GM21737 (cell line): ENCODE measurements at regions not wholly inside any gene's neighbourhood (a gene's known extent, or its start where the extent isn't known, plus 50 kb on each side); places are given as distances from the start of the nearest gene placed in this dataset.

Experiments used
- ATAC-seq: cut with Tn5 transposase; IDR thresholded peaks from one replicate; pipeline ENCODE4 v1.9.1; 2021; ENCODE audit warnings: mild to moderate bottlenecking, moderate library complexity; ENCODE audit not compliant: unreplicated experiment

DNA sequence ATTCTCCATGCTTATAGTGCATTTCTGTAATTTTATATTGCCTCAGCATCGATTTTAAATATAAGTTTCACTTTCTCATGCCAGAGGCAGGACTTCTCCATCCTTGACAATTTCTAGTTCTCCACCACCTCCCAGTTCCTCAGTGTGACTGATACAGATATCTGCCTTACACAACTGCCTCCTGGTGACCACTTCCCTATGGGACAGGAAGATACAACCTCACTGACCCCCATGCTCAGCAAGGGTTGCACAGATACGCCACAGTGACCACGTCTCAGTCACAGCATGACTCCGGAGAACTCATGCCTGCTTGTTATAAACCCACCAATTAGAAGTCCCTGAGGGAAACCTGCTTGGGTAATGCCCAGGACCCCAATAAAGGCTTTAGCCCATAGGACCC, 284.0 kb upstream of the MC4R start:
- no peak for ATAC-seq

GRCh38 chr18:60662491-60662890, 289.9 kb upstream of the MC4R start:
- no peak for ATAC-seq

- no peak for ATAC-seq
Observed at GRCh38 chr18:60663060-60663989, 290.8 kb upstream of the MC4R start.

GRCh38 chr18:60664736-60665135, 292.2 kb upstream of the MC4R start:
- no peak for ATAC-seq

GRCh38 chr18:60667016-60667415, 294.4 kb upstream of the MC4R start:
- no peak for ATAC-seq

- no peak for ATAC-seq
Observed at GRCh38 chr18:60668583-60668982, 296.0 kb upstream of the MC4R start.

GRCh38 chr18:60669938-60670337, 297.4 kb upstream of the MC4R start:
- ATAC-seq: no peak

GRCh38 chr18:60671021-60671420, 298.4 kb upstream of the MC4R start:
- ATAC-seq: no peak

GRCh38 chr18:60675126-60675525, 302.6 kb upstream of the MC4R start:
- no peak for ATAC-seq

- no peak for ATAC-seq
Observed at GRCh38 chr18:60675801-60676200, 303.2 kb upstream of the MC4R start.

DNA sequence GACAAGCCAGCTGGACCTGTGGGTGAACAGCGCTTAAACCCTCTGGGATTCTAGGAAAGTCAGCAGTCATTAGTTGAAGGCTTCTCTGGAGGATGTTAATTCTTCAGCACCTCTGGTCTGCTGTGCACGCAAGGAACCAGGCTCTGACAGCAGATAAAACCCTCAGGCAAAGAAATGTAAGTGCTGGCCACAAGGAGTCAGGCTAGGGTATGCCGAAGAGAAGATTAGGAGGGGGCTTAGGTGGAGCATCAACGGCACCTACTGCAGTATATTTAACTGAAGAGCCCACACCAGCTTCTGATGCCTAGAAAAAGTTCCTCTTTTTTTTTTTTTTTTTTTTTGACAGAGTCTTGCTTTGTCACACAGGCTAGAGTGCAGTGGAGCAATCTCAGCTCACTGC, 304.2 kb upstream of the MC4R start:
- no peak for ATAC-seq

DNA sequence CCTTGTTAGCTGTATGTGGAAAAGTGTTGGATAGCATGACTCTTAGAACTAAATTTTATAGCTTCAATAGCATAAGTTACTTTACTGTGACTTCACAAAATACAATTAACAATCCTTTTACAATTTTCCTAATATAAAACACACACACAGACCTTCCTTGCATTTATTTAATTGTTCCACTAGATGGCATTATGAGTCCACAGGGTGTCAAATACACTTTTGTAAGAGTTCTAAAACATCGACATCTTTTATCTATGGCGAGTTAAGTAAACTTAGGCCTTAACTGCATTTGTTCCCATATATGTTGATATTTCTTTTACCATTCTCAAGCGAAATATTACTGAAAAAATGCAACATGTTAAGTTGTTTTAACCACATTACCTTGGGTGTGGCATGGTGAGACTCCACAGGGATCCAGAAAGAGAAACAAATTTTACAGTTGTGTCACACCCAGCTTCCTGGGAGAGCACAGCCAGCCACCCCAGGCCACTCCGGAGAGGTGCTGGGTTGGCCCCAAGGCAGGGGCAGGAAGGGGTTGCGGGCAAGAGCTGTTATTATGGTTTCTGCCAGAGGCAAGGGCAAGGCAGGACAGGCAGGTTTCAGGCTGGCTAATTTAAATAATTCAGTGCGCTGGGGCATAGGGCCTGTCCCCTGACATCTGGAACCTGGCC, 312.4 kb upstream of the MC4R start:
- no peak for ATAC-seq

GRCh38 chr18:60686142-60686541, 313.6 kb upstream of the MC4R start:
- no peak for ATAC-seq

- ATAC-seq: no peak
Observed at GRCh38 chr18:60691061-60691460, 318.5 kb upstream of the MC4R start.

GRCh38 chr18:60693426-60693825, 320.9 kb upstream of the MC4R start:
- no peak for ATAC-seq

DNA sequence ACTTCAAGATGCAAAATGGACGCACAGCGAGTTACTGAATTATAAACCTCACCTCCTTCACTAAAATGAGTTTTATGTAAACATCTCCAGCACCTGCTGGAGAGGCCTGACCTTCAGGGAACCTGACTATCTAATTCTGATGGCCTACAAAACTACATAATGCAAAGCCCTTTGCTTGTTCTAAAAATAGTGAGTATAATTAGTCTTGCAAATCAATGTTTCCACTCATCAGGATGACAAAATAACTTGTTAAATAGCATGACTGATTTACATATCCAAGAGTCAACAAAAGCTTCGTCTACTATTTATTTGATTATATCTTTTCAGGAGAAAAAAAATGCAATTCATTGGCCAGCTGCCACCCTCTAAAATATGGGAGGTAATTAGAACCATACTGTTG, 326.3 kb upstream of the MC4R start:
- no peak for ATAC-seq

- no peak for ATAC-seq
Observed at GRCh38 chr18:60722742-60723141, 350.2 kb upstream of the MC4R start.

DNA sequence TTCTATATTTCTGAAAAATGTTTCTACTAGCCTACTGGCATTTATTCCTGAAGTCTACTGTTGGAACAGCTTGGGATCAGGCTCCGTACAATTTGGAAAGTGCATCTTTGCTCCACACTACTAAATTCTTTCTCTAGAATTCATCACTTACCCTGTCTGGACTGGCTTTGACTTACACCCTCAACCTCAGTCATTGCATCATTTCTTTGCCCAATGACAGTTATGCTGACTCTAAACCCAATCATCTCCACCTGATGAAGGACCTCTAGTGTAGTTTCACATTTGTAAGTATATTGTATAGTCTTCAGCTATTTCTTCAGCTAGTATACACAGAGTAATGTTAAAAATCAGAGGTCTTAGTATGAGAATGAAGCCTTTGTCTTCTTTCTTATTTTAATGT, 359.6 kb upstream of the MC4R start:
- no peak for ATAC-seq

DNA sequence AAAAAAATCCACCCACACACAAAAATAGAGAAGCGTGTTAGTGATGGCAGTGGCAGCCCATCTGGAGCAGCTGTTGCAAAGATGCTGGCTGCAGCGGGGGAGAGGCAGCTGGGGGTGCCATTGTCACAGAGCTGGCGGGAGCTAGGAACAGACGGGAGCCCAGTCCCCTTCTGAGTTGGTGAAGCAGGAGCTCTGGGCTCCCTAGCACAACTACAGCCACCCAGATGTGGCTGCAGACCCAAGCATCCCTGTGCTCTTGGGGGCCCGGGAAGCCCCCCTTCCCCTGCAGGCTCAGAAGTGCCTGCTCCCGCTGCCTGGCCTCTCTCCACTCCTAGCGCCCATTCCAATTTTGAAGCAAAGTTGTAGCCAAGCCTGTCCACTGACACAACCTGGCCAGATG, 366.6 kb upstream of the MC4R start:
- no peak for ATAC-seq

DNA sequence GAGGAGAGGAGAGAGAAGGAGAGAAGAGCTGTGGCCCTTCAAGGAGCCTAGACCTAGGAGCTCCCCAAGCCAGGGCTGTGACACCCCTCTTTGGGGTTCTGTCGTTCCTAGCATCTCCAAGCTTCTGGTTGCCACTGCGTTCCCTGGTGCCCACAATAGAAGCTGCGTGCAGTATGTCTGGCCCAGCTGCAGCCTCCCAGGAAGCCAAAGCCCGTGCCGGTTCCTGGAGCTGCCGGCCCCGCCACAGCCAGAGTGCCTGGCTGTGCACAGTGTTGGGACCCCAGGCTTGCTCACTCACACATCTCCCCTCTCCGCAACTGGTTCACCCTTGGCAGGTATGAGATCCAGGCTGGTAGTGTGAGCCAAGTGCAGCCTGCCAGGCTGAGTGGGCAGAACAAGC, 367.7 kb upstream of the MC4R start:
- ATAC-seq: no peak

DNA sequence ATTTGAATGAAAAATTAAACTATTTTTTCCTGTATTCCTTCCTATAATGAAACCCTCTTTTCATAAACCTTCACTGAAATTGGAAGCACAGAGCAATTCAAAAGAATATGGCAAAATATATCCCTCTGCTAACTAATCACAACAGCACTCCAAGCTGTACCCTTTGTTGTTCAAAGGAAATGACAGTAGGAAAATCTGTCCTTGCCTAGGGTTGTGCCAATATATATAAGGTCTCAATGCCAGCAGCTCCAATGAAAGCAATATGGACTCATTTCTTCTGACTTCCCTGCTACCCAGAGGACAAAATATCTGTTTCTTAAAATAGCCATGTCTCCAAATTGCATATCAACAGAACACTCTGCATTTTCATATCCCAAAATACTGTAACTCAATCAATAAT, 373.9 kb upstream of the MC4R start:
- no peak for ATAC-seq

- ATAC-seq: no peak
Observed at GRCh38 chr18:60746919-60747318, 374.3 kb upstream of the MC4R start.
